SU-DHL-6 (cell line): ENCODE measurements at regions not wholly inside any gene's neighbourhood (a gene's known extent, or its start where the extent isn't known, plus 50 kb on each side); places are given as distances from the start of the nearest gene placed in this dataset.

Experiments
- H2AFZ ChIP-seq: fragments of 200-600 bp; sonication (generic); 2 replicates; pipeline ENCODE4 v1.6.1; 2014; ENCODE audit warnings: low read depth, mild to moderate bottlenecking, moderate library complexity, mixed read lengths, antibody characterized with exemption, low read length; ENCODE audit not compliant: severe bottlenecking
- H3F3A ChIP-seq: fragments of 200-600 bp; shearing (Covaris generic); 2 replicates; pipeline ENCODE4 v1.6.0; 2016; ENCODE audit warnings: antibody characterized with exemption, mild to moderate bottlenecking; ENCODE audit not compliant: insufficient read depth
- H3K27ac ChIP-seq: fragments of 200-600 bp; sonication (generic); 2 replicates; pipeline ENCODE4 v1.5.1; 2016; ENCODE audit warnings: low read depth, mild to moderate bottlenecking, low read length, moderate library complexity, mixed read lengths
- H3K27me3 ChIP-seq: fragments of 200-600 bp; sonication (generic), shearing (Covaris generic); 2 replicates; pipeline ENCODE4 v1.6.0; 2014; ENCODE audit warnings: mild to moderate bottlenecking, low read length
- H3K36me3 ChIP-seq: fragments of 200-600 bp; sonication (generic); 2 replicates; pipeline ENCODE4 v1.6.1; 2014; ENCODE audit warnings: mild to moderate bottlenecking, low read length, mixed read lengths
- H3K4me2 ChIP-seq: fragments of 300-600, 200-600 bp; shearing (Covaris generic), sonication (generic); 2 replicates; pipeline ENCODE4 v1.6.0; 2014; ENCODE audit warnings: low read length, low read depth, mild to moderate bottlenecking; ENCODE audit not compliant: poor library complexity, severe bottlenecking
- H3K4me3 ChIP-seq: fragments of 200-600 bp; sonication (generic); 2 replicates; pipeline ENCODE4 v1.5.1; 2014; ENCODE audit warnings: antibody characterized with exemption, low read length, mild to moderate bottlenecking, mixed read lengths; ENCODE audit not compliant: insufficient read depth, poor library complexity, severe bottlenecking
- H3K79me2 ChIP-seq: fragments of 200-600 bp; sonication (generic); 2 replicates; pipeline ENCODE4 v1.6.1; 2014; ENCODE audit warnings: mild to moderate bottlenecking, low read length, moderate library complexity; ENCODE audit not compliant: insufficient read depth
- H3K9ac ChIP-seq: fragments of 200-600 bp; sonication (generic); 2 replicates; pipeline ENCODE4 v1.7.0; 2014; ENCODE audit warnings: mild to moderate bottlenecking, low read length
- H3K9me2 ChIP-seq: fragments of 200-600 bp; sonication (generic); replicated peaks from 2 replicates; pipeline ENCODE4 v1.6.1; 2014; ENCODE audit warnings: low read length; ENCODE audit not compliant: insufficient read depth
- H3K9me3 ChIP-seq: fragments of 200-600 bp; sonication (generic); 2 replicates; pipeline ENCODE4 v1.6.1; 2014; ENCODE audit warnings: low read length, mixed read lengths; ENCODE audit not compliant: insufficient read depth
- H4K20me1 ChIP-seq: fragments of 200-600 bp; sonication (generic); 2 replicates; pipeline ENCODE4 v1.6.1; 2014; ENCODE audit warnings: low read depth, mild to moderate bottlenecking, antibody characterized with exemption, low read length, moderate library complexity, mixed read lengths
- CTCF ChIP-seq: fragments of 200-600 bp; sonication (generic); IDR thresholded peaks from one replicate; pipeline ENCODE4 v1.5.1; 2017; ENCODE audit warnings: antibody characterized with exemption, mild to moderate bottlenecking, low read length, moderate library complexity; ENCODE audit not compliant: insufficient read depth, poor library complexity, severe bottlenecking
- EZH2phosphoT487 ChIP-seq: fragments of 200-600 bp; sonication (generic), shearing (Covaris generic); conservative IDR thresholded peaks from 2 replicates; pipeline ENCODE4 v1.6.1; 2018; ENCODE audit warnings: mild to moderate bottlenecking, antibody characterized with exemption, low read length, moderate library complexity, mixed read lengths

GRCh38 chr12:46693518-46693917 is 132.3 kb downstream of the SLC38A4 start:
- H3K4me3 ChIP-seq: no peak overlapping the region
- H3F3A ChIP-seq: no peaks in the 10 kb centered on the region
- no peak overlapping the region for H3K4me2 ChIP-seq
- no peaks in the 10 kb centered on the region for H3K9me2 ChIP-seq
- H3K27me3 ChIP-seq: 0 out of 2 replicates have a peak, but pooled peaks cover 4% of the 10 kb centered on the region
- H4K20me1 ChIP-seq: no peaks in the 10 kb centered on the region
- no peaks in the 10 kb centered on the region for H3K36me3 ChIP-seq
- no peaks in the 10 kb centered on the region for H3K79me2 ChIP-seq
- H3K9me3 ChIP-seq: no peaks in the 10 kb centered on the region
- H2AFZ ChIP-seq: no peak overlapping the region
- H3K9ac ChIP-seq: no peak overlapping the region
- TF ChIP-seq CTCF: no peak
- no peak for TF ChIP-seq EZH2phosphoT487
- no peak overlapping the region for H3K27ac ChIP-seq

- Histone ChIP-seq H3K4me2 (no peak overlapping the region), H3K79me2 (no peaks in the 10 kb centered on the region), H3K36me3 (no peaks in the 10 kb centered on the region), H3K9me2 (no peaks in the 10 kb centered on the region), H3K27ac (no peak overlapping the region), H3F3A (no peaks in the 10 kb centered on the region), H3K4me3 (no peak overlapping the region), H4K20me1 (no peaks in the 10 kb centered on the region), H3K9me3 (no peaks in the 10 kb centered on the region), H3K9ac (no peak overlapping the region), H2AFZ (no peak overlapping the region), H3K27me3 (0 out of 2 replicates have a peak, but pooled peaks cover 4% of the 10 kb centered on the region)
- TF ChIP-seq CTCF: no peak
- TF ChIP-seq EZH2phosphoT487: no peak
Observed at GRCh38 chr12:46693034-46693433, 132.8 kb downstream of the SLC38A4 start.

- Histone ChIP-seq H3K9me3 (no peaks in the 10 kb centered on the region), H3K9ac (no peak overlapping the region), H3K9me2 (no peaks in the 10 kb centered on the region), H4K20me1 (no peaks in the 10 kb centered on the region), H3K27me3 (0 out of 2 replicates have a peak, but pooled peaks cover 4% of the 10 kb centered on the region), H3K36me3 (no peaks in the 10 kb centered on the region), H3K79me2 (no peaks in the 10 kb centered on the region), H2AFZ (no peak overlapping the region), H3K27ac (no peak overlapping the region), H3K4me3 (no peak overlapping the region), H3K4me2 (no peak overlapping the region), H3F3A (no peaks in the 10 kb centered on the region)
- TF ChIP-seq EZH2phosphoT487 (no peak), CTCF (no peak)
Observed at GRCh38 chr12:46692606-46693005, 133.2 kb downstream of the SLC38A4 start.
